ENCODE measurements at regions not wholly inside any gene's neighbourhood (a gene's known extent, or its start where the extent isn't known, plus 50 kb on each side); places are given as distances from the start of the nearest gene placed in this dataset.

- peaks cover 2 to 8% (median 4%) of the 10 kb centered on the region in 4 donors for H3K9me3 ChIP-seq (ENCODE audit: control insufficient read depth in 4 of 4, low read length in 3 of 4)
- no peak for DNase-seq (ENCODE audit: low spot score)
- 62% methylated on average over 2 of the region's 2 CpGs for WGBS
- no peaks in the 10 kb centered on the region for H3K27me3 ChIP-seq (ENCODE audit: control insufficient read depth in 4 of 4, insufficient read depth in 4 of 4, low read length in 3 of 4)
- no peak overlapping the region for H3K9ac ChIP-seq (ENCODE audit: low read depth in 1 of 2, low read length in 2 of 2)
- H3K27ac ChIP-seq (ENCODE audit: low read depth in 1 of 2, low read length in 2 of 2) = no peak overlapping the region
- H3K36me3 ChIP-seq (ENCODE audit: control insufficient read depth in 4 of 4, insufficient read depth in 3 of 4, low read depth in 1 of 4, low read length in 3 of 4) = no peaks in the 10 kb centered on the region
- H3K4me1 ChIP-seq (ENCODE audit: control insufficient read depth in 4 of 4, insufficient read depth in 4 of 4, low read length in 3 of 4) = no peaks in the 10 kb centered on the region
- H3K4me3 ChIP-seq (ENCODE audit: low read depth in 1 of 3, low read length in 3 of 3) = no peak overlapping the region
- no peak for TF ChIP-seq RAD21 (IDR thresholded peaks at IDR 0.05)
- no peak for TF ChIP-seq MAX (IDR thresholded peaks at IDR 0.05)
- no peak for TF ChIP-seq JUND (IDR thresholded peaks at IDR 0.05)
- no peak for TF ChIP-seq NR2F2 (IDR thresholded peaks at IDR 0.05)
- TF ChIP-seq TAF1 (conservative IDR thresholded peaks at IDR 0.05) = no peak
- no peak for TF ChIP-seq YY1 (IDR thresholded peaks at IDR 0.05)
- TF ChIP-seq CTCF (IDR thresholded peaks at IDR 0.05; ENCODE audit: low read depth, low read length, missing input control) = no peak
- no peak for TF ChIP-seq FOXA1 (IDR thresholded peaks at IDR 0.05)
- no peak for TF ChIP-seq GABPA (IDR thresholded peaks at IDR 0.05 in 1 of 2, conservative IDR thresholded peaks at IDR 0.05 in 1 of 2)
- no peak for TF ChIP-seq ZBTB33 (IDR thresholded peaks at IDR 0.05)
- TF ChIP-seq REST (IDR thresholded peaks at IDR 0.05) = no peak
Measured at GRCh38 chr6:9257215-9257614, 821.9 kb upstream of the SLC35B3 start.

- no peak for DNase-seq (ENCODE audit: low spot score)
- H3K36me3 ChIP-seq (ENCODE audit: control insufficient read depth in 4 of 4, insufficient read depth in 3 of 4, low read depth in 1 of 4, low read length in 3 of 4) = no peaks in the 10 kb centered on the region
- H3K9me3 ChIP-seq (ENCODE audit: control insufficient read depth in 4 of 4, low read length in 3 of 4) = no peaks in the 10 kb centered on the region
- no peak overlapping the region for H3K27ac ChIP-seq (ENCODE audit: low read depth in 1 of 2, low read length in 2 of 2)
- no peak overlapping the region for H3K9ac ChIP-seq (ENCODE audit: low read depth in 1 of 2, low read length in 2 of 2)
- H3K27me3 ChIP-seq (ENCODE audit: control insufficient read depth in 4 of 4, insufficient read depth in 4 of 4, low read length in 3 of 4) = no peaks in the 10 kb centered on the region
- H3K4me3 ChIP-seq (ENCODE audit: low read depth in 1 of 3, low read length in 3 of 3) = no peak overlapping the region
- WGBS = 89% methylated on average over 9 of the region's 9 CpGs
- peaks cover 0 to 3% (median 0%) of the 10 kb centered on the region in 4 donors for H3K4me1 ChIP-seq (ENCODE audit: control insufficient read depth in 4 of 4, insufficient read depth in 4 of 4, low read length in 3 of 4)
- TF ChIP-seq YY1 (IDR thresholded peaks at IDR 0.05) (no peak), REST (IDR thresholded peaks at IDR 0.05) (no peak), GABPA (IDR thresholded peaks at IDR 0.05 in 1 of 2, conservative IDR thresholded peaks at IDR 0.05 in 1 of 2) (no peak), FOXA2 (IDR thresholded peaks at IDR 0.05) (no peak), HNF4G (IDR thresholded peaks at IDR 0.05) (no peak), RXRA (IDR thresholded peaks at IDR 0.05) (no peak), MAX (IDR thresholded peaks at IDR 0.05) (no peak), EGR1 (IDR thresholded peaks at IDR 0.05; ENCODE audit: low read depth in 2 of 2) (no peak), JUND (IDR thresholded peaks at IDR 0.05) (no peak), TAF1 (conservative IDR thresholded peaks at IDR 0.05) (no peak), HNF4A (conservative IDR thresholded peaks at IDR 0.05) (no peak), CTCF (IDR thresholded peaks at IDR 0.05; ENCODE audit: low read depth, low read length, missing input control) (no peak), ATF3 (IDR thresholded peaks at IDR 0.05) (no peak), FOXA1 (IDR thresholded peaks at IDR 0.05) (no peak), NR2F2 (IDR thresholded peaks at IDR 0.05) (no peak)
Measured at GRCh38 chr6:9254251-9254650, 818.9 kb upstream of the SLC35B3 start.

Measured in liver (tissue), 8 donors.